Spleen (tissue), 11 donors: ENCODE measurements at regions not wholly inside any gene's neighbourhood (a gene's known extent, or its start where the extent isn't known, plus 50 kb on each side); places are given as distances from the start of the nearest gene placed in this dataset.

ENCODE experiments used
- DNase-seq: peaks from one replicate; pipeline ENCODE4 v3.0.0-alpha.2; 2020
- H3K27ac ChIP-seq, 8 donors: fragments of 200-600 bp; sonication (generic) in 7 of 8; 1 replicate in 4 of 8; 2 replicates in 4 of 8; pipeline versions ENCODE4 v1.5.0 to v1.8.0; 2016 to 2021; ENCODE audit warnings: inconsistent platforms in 4 of 8, mild to moderate bottlenecking in 4 of 8, moderate library complexity in 1 of 8
- H3K27me3 ChIP-seq, 7 donors: fragments of 200-600 bp; sonication (generic) in 6 of 7; replicated peaks in 1 of 7; 1 replicate in 4 of 7; 2 replicates in 3 of 7; pipeline versions ENCODE4 v1.5.0 to v1.8.0; 2016 to 2021; ENCODE audit warnings: inconsistent platforms in 3 of 7, mild to moderate bottlenecking in 1 of 7
- H3K36me3 ChIP-seq, 6 donors: fragments of 200-600 bp; sonication (generic) in 5 of 6; 1 replicate in 4 of 6; 2 replicates in 2 of 6; pipeline versions ENCODE4 v1.5.0 to v1.8.0; 2016 to 2021; ENCODE audit warnings: inconsistent platforms in 2 of 6
- H3K4me1 ChIP-seq, 6 donors: fragments of 200-600 bp; sonication (generic) in 5 of 6; 1 replicate in 3 of 6; 2 replicates in 3 of 6; pipeline versions ENCODE4 v1.5.0 to v1.8.0; 2016 to 2021; ENCODE audit warnings: inconsistent platforms in 3 of 6
- H3K4me3 ChIP-seq, 8 donors: fragments of 200-600 bp; sonication (generic) in 7 of 8; 1 replicate in 4 of 8; 2 replicates in 4 of 8; pipeline versions ENCODE4 v1.5.0 to v1.8.0; 2016 to 2021; ENCODE audit warnings: inconsistent platforms in 4 of 8, mild to moderate bottlenecking in 4 of 8, moderate library complexity in 2 of 8
- H3K9me3 ChIP-seq, 8 donors: fragments of 200-600 bp; sonication (generic) in 7 of 8; 1 replicate in 4 of 8; 2 replicates in 4 of 8; pipeline versions ENCODE4 v1.5.0 to v1.8.0; 2016 to 2021; ENCODE audit warnings: inconsistent platforms in 4 of 8
- CTCF ChIP-seq, 11 experiments: fragments of 200-600 bp in 7 of 11; fragments of 450-650 bp in 4 of 11; sonication (generic) in 4 of 11; IDR thresholded peaks in 8 of 11; conservative IDR thresholded peaks in 3 of 11; 1 replicate in 7 of 11; 2 replicates in 4 of 11; pipeline versions ENCODE4 v1.4.0 to v1.8.0; 2016 to 2021; ENCODE audit warnings: antibody characterized with exemption in 11 of 11, inconsistent platforms in 4 of 11, mild to moderate bottlenecking in 1 of 11
- POLR2A ChIP-seq, 3 donors: fragments of 450-650 bp; IDR thresholded peaks; one replicate each; pipeline ENCODE4 v1.5.1; 2017; ENCODE audit warnings: antibody characterized with exemption in 3 of 3, mild to moderate bottlenecking in 1 of 3
- POLR2AphosphoS5 ChIP-seq, 3 donors: sonication (generic); formaldehyde crosslinking; IDR thresholded peaks; one replicate each; pipeline ENCODE4 v1.5.1; 2017; ENCODE audit warnings: antibody characterized with exemption in 3 of 3
- WGBS, 5 donors: extraction: QIAGEN DNeasy Blood & Tissue Kit in 3 of 5; methylation state at CpG; one replicate each; pipeline versions ENCODE4 v1.1.5 to v1.1.7; 2013 to 2018; 5-methylcytosine and 5-hydroxymethylcytosine counted together
- intact Hi-C: fragments of 100-400 bp; cut with DNase I; formaldehyde crosslinking; loops from one replicate; pipeline ENCODE4 v1.15.0; 2023; ENCODE audit warnings: low total_unique reads
- donor health status: healthy with polysubstance abuse.
- donor health status: DM: no; HTN: no; CAD: no; lungs with moderate emphysema.
- donor health status: DM: no; HTN: no; CAD: no.
- donor health status: Bipolar disorder and iron deficiency.
- donor health status: healthy.
- donor health status: DM: no; HTN: no; CAD: no.
- donor health status: DM: yes; HTN: yes; CAD: no.

GRCh38 chr7:52959878-52960660, 75.4 kb upstream of the POM121L12 start:
- Histone ChIP-seq H3K9me3 (peaks cover 0 to 33% (median 7%) of the 10 kb centered on the region in 8 donors), H3K4me3 (no peak overlapping the region), H3K27me3 (no peaks in the 10 kb centered on the region), H3K36me3 (no peaks in the 10 kb centered on the region), H3K27ac (no peak overlapping the region), H3K4me1 (no peaks in the 10 kb centered on the region)
- TF ChIP-seq POLR2A (IDR thresholded peaks at IDR 0.05): no peak
- TF ChIP-seq CTCF (IDR thresholded peaks at IDR 0.05 in 8 of 11, conservative IDR thresholded peaks at IDR 0.05 in 3 of 11): no peak
- no peak for TF ChIP-seq POLR2AphosphoS5 (IDR thresholded peaks at IDR 0.05)
- DNase-seq: no peak
- WGBS, 5 donors: 59 to 76% (median 69%) methylated on average over 4 of the region's 4 CpGs
- intact Hi-C loops: no loop called here

GRCh38 chr7:52959336-52959735, 76.1 kb upstream of the POM121L12 start:
- no peak for DNase-seq
- Histone ChIP-seq H3K9me3 (peaks cover 0 to 29% (median 4%) of the 10 kb centered on the region in 8 donors), H3K4me3 (no peak overlapping the region), H3K27me3 (no peaks in the 10 kb centered on the region), H3K36me3 (no peaks in the 10 kb centered on the region), H3K4me1 (no peaks in the 10 kb centered on the region), H3K27ac (no peak overlapping the region)
- TF ChIP-seq POLR2A (IDR thresholded peaks at IDR 0.05) (no peak), POLR2AphosphoS5 (IDR thresholded peaks at IDR 0.05) (no peak), CTCF (IDR thresholded peaks at IDR 0.05 in 8 of 11, conservative IDR thresholded peaks at IDR 0.05 in 3 of 11) (no peak)
- 69 to 78% (median 75%) methylated on average over 1 of the region's 1 CpG for WGBS, 5 donors
- intact Hi-C loops: no loop called here

- WGBS, 5 donors: 70 to 83% (median 75%) methylated on average over 4 of the region's 4 CpGs
- no peaks in the 10 kb centered on the region for H3K4me1 ChIP-seq
- intact Hi-C loops: no loop called here
- DNase-seq: no peak
- H3K27me3 ChIP-seq: no peaks in the 10 kb centered on the region
- no peaks in the 10 kb centered on the region for H3K36me3 ChIP-seq
- TF ChIP-seq POLR2A (IDR thresholded peaks at IDR 0.05) (no peak), CTCF (IDR thresholded peaks at IDR 0.05 in 8 of 11, conservative IDR thresholded peaks at IDR 0.05 in 3 of 11) (no peak), POLR2AphosphoS5 (IDR thresholded peaks at IDR 0.05) (no peak)
- H3K27ac ChIP-seq: no peak overlapping the region
- H3K4me3 ChIP-seq: no peak overlapping the region
- peaks cover 0 to 24% (median 4%) of the 10 kb centered on the region in 8 donors for H3K9me3 ChIP-seq
Observed at GRCh38 chr7:52958621-52959140, 76.8 kb upstream of the POM121L12 start.

- Histone ChIP-seq H3K36me3 (no peaks in the 10 kb centered on the region), H3K4me1 (no peaks in the 10 kb centered on the region), H3K27me3 (no peaks in the 10 kb centered on the region), H3K27ac (no peak overlapping the region), H3K4me3 (no peak overlapping the region), H3K9me3 (peaks cover 0 to 16% (median 4%) of the 10 kb centered on the region in 8 donors)
- intact Hi-C loops: no loop called here
- TF ChIP-seq POLR2AphosphoS5 (IDR thresholded peaks at IDR 0.05) (no peak), POLR2A (IDR thresholded peaks at IDR 0.05) (no peak), CTCF (IDR thresholded peaks at IDR 0.05 in 8 of 11, conservative IDR thresholded peaks at IDR 0.05 in 3 of 11) (no peak)
- DNase-seq: no peak
- 36 to 46% (median 44%) methylated on average over 10 of the region's 10 CpGs for WGBS, 5 donors
Observed at GRCh38 chr7:52956379-52956915, 79.0 kb upstream of the POM121L12 start.
